GM19324 (cell line): ENCODE measurements at regions not wholly inside any gene's neighbourhood (a gene's known extent, or its start where the extent isn't known, plus 50 kb on each side); places are given as distances from the start of the nearest gene placed in this dataset.
"Not testable (repeated sequence)": the region's sequence is repeated elsewhere in the genome, so short reads cannot be mapped to it uniquely, and the experiment has no call there.

Experiments used
- ATAC-seq: cut with Tn5 transposase; IDR thresholded peaks from one replicate; pipeline ENCODE4 v1.9.1; 2021; ENCODE audit warnings: mild to moderate bottlenecking, moderate library complexity; ENCODE audit not compliant: unreplicated experiment, low FRiP score

DNA sequence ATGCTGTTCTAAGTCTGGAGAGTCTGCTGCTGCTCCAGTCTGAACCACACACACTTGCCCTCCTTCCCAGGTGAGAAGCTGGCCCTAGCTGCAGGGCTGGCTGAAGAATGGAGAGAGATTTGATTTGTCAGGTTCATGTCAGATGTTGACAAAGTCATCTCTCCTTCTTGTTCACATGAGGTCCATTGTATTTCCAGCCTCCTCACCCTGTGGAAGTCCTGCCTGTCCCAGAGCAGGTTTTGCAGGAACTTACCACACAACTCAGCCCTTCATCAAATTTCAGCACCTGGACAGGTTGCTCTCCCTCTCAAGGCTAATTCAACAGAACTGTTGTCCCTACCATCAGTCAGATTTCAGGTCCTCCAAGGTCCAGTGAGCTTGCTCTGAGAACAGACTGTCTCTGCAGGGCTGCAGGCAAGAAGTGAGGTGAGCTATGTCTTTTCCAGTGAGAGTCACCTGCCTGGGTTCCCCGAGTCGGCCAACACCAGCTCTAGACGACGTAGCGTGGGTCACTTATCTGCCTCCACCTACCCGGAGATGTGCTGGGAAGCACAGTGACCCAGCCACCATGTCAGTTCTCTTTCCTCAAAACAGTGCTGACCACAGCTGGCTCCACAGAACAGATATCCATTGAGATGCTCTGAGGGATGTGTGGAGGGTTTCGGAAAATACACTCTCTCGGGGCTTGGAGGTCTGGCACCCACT lies 58.0 kb upstream of the CD93 start:
- no peak for ATAC-seq

DNA sequence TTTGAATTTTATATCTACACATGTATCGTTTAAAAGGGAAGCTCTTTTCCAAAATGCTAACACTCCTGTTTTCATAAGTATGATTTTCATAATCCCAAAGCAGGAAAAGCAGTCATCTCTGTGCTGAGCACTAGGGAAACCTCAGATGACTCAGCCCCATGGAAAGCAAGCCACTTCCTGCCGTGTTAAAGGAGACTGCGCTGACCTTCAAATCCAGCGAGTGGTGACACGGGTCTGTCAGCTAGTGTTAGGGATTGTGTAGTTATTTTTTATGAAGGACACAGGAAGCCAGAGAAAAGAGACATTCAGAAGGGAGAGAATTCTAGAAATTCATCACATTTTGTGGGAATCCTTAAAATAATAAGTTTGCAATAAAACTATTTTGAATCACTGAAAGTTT lies 57.0 kb upstream of the CD93 start:
- no peak for ATAC-seq

DNA sequence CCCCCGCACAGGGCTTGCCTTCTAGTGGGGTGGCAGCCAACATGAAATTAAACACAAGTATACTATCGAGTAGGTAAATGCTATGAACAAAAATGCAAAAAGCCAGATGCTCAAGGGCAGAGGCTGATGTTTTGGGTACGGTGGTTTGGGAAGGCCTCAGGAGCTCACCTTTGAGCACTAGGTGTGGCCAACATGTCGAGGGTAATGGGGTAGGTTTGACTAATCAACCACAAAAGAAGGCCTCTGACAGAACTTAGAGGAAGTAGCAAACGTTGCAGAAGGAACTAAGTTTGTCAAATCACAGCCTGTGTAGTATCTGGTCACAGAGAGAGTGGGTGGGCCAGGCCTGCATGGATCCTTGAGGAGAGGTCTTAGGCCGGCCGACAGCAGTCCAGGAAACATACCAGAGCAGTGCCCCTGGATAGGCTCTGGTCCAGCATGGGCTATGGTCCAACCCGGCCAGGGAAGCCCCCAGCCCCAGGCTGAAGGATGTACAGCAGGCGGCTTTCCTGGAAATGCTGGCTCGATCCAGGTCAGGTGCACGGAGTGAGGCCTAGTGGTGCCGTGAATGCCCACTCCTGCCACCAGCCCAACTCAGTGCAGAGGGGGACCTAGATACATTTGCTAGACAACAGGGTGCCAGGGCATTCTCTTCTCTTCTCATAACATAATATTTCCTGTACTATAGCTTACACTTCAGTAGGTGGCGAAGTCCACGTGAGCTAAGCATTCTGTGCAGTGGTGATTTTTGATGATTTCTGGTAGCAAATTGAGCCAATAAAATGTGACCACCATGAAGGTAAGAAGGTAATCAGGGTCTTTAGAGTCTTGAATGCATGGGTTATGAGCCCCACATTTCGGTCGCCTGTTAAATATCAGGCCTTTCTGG lies 56.3 kb upstream of the CD93 start:
- no peak for ATAC-seq

GRCh38 chr20:23141450-23142161 lies 55.5 kb upstream of the CD93 start:
- ATAC-seq, result no peak

GRCh38 chr20:23140991-23141390 lies 54.9 kb upstream of the CD93 start:
- no peak for ATAC-seq

- not testable (repeated sequence) for ATAC-seq
Measured at GRCh38 chr20:23139984-23140383, 53.9 kb upstream of the CD93 start.

- no peak for ATAC-seq
Measured at GRCh38 chr20:23139524-23139923, 53.4 kb upstream of the CD93 start.

GRCh38 chr20:23138682-23139081 lies 52.6 kb upstream of the CD93 start:
- ATAC-seq, result no peak

DNA sequence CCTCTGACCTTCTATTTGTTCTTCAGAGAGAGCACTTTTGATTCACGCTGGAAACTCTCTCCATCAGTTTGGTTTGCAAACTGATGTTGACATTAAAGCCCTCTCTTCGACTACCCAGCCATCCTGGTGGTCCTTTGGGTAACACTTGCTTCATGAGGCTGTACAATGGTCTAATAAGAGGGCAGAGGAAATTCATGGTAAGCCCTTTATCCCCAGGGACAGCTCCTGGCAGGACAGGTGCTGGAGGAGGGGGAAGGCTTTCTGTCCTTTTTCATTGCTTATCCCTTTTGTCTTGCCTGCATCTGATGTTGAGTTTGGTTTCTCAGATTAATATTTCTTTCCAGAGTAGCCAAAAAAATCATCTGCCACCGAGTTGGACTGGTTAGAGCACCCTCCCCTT lies 52.1 kb upstream of the CD93 start:
- no peak for ATAC-seq

DNA sequence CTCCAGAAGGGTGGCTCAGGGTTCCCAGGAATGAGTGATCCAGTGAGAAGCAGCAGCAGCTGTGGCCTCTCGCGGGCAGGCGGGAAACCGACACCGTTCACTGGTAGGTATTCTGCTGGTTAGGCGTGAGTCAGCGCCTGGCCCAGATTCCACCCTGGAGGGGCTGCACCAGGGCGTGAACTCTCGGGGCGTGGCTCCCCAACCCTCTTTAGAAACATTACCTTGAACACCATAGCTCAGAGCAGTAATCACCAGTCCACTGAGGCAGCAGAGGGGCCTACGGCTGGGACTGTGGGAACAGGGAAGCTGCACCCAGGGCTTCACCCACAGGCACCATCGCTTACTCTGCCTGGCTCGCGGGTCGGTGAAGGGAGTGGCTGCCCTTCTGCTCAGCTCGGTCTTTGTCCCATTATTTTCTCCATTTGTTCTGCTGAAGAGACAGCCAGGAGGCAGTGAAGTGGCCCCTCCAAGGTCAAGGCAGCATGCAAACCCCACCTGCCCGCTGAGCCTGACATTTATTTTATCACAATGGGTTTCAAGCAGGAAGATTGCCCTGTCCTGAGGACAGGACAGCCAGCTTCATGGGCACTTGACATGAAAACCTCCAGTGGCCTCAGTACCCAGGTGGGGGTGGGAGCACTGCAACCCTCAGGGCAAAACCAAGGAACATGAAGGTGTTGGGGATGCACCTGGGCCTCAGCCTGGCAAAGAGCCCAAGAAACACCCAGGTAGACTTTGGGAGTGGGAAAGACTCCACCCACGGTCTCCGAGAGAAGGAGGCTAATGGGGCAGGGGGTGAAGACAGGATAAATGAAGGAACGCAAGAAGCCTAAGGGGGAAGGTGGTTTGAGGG lies 51.0 kb upstream of the CD93 start:
- no peak for ATAC-seq

DNA sequence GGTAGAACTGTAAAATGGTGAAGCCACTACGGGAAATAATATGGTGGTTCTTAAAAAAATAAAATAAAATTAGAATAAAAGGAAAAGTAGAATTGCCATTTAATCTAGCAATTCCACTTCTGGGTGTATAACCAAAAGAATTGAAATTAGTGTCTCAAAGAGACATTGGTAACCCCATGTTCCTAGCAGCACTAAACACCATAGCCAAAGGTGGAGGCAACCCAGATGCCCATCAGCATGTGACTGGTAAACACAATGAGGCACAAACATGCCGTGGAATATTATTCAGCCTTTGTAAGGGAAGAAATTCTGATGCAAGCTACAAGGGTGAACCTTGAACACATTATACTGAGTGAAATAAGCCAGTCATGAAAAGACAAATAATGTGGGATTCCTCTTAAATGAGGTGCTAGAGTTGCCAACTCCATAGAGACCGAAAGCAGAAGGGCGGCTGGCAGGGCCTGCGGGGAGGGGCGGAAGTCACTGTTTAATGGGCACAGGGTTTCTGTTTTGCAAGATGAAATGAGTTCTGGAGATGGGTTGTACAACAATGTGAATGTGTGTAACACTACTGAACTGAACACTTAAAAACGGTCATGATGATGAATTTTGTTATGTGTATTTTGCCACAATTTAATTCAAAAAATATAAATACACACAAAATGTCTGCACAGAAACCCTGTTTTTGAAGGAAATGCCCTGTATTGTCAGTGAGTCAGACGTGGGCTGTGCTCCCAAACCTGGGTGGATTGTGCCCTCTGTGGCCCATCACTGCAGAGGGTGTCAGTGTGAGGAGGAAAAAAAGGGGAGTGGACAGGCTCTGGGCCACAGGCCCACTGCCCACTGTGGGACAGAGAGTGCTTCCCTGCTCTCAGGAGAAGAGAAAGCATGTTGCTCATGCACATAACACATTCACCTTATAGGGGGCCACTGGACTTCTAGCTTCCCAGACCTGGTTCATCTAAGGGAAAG lies 49.6 kb upstream of the CD93 start:
- no peak for ATAC-seq
